ENCODE measurements at regions not wholly inside any gene's neighbourhood (a gene's known extent, or its start where the extent isn't known, plus 50 kb on each side); places are given as distances from the start of the nearest gene placed in this dataset.

- DNase-seq (ENCODE audit: low read depth) = no peak
Observed at GRCh38 chr5:117713585-117714198, 1139.1 kb upstream of the SEMA6A start.

GRCh38 chr5:117701062-117701461 lies 1126.4 kb upstream of the SEMA6A start:
- no peak for DNase-seq (ENCODE audit: low read depth)

- no peak for DNase-seq (ENCODE audit: low read depth)
Observed at GRCh38 chr5:117692606-117693005, 1118.0 kb upstream of the SEMA6A start.

GRCh38 chr5:117691081-117691870 lies 1116.7 kb upstream of the SEMA6A start:
- no peak for DNase-seq (ENCODE audit: low read depth)

DNA sequence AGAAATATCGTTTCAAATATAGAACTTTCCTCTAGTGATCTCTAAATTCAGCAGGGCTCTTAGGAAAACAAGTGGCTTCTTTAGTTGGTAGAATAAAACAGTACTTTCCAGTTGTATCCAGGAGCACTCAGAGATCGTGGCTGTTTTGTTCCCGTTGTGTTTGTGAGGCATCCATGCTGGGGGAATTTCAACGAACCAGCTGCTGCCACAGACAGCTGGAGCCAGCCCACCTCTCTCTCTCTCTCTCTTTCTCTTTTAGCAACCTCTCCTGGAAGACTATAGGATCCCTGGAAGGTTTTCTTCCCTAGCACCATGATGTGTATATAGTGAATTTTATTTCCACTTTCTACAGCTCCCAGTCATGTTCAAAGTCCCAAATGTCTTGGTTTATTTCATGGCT lies 1116.0 kb upstream of the SEMA6A start:
- no peak for DNase-seq (ENCODE audit: low read depth)

GRCh38 chr5:117686926-117687325 lies 1112.3 kb upstream of the SEMA6A start:
- DNase-seq (ENCODE audit: low read depth) = no peak

DNA sequence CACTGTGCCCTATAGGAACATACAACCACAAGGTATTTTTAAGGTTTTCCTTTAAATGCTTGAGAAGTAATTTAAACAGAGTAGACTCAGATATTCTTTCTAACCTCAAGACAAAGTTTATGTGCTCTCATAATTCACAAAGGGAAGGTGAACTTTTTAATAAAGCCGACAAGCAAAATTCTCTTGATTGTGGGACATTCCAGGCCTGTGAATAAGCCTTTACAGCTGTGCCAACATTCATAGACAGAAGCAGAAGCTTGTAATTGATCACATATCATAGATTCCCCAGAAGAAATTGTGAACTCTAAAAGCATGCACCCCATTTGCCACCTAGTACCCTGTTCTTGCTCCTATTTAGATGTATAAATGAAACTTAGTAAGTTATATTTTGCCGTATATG lies 1107.8 kb upstream of the SEMA6A start:
- DNase-seq (ENCODE audit: low read depth) = no peak

DNA sequence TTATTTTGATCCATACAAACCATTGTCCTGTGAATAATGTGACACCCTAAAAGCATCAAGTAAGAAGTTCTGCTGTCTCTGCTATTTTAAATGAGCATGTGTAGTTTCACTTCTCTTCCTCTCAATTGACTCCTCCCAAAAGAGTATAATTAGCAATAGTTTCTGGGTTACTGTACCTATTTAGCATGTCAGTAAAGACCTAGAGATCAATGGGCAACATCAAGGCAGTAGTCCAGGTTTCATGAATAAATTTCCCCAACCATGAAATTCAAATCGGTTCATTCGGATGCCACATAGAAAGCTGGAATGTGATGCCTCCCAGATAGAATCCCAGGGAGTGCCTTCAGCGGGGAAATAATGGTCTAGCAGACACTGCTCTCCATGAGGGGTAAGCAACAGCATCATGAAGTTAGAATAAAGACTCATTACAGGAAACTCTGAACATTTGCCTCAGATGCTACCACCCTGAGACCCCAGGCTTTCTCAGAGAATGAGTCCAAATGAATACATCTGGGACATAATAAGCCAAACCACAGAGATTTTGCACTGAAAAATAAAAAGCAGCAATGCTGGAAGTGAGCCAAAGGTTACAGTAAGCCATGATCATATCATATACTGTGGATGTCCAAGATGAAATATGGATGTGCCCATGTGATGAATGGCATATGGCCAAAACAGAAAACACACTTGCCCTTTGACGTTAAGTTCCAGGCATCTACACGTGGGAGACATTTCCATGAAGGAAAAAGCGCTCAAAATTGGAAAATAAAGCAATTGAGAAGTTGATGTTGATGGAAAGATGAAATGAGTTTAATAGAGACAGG lies 1107.0 kb upstream of the SEMA6A start:
- DNase-seq (ENCODE audit: low read depth) = no peak

GRCh38 chr5:117680426-117680825 lies 1105.8 kb upstream of the SEMA6A start:
- no peak for DNase-seq (ENCODE audit: low read depth)

DNA sequence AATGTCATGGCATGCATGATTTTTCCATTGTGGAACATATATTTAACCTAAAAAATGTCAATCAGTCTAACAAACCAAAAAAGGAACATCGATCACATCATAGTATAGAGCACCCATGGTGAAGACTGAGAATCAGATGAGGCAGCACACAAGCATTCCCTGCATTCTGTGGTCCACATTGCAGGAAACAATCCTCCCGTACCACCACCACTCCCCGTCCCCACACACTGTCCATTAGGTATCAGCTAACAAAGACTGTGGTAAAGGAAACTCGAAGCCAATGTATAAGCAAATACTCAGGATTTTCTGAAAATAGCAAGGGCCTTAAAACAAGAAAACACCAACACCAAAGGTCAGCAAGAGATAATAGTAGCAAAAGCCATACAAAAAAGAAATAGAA lies 1104.4 kb upstream of the SEMA6A start:
- no peak for DNase-seq (ENCODE audit: low read depth)

- no peak for DNase-seq (ENCODE audit: low read depth)
Observed at GRCh38 chr5:117675646-117676045, 1101.0 kb upstream of the SEMA6A start.

GRCh38 chr5:117671551-117671950 lies 1096.9 kb upstream of the SEMA6A start:
- DNase-seq (ENCODE audit: low read depth) = no peak

GRCh38 chr5:117667105-117667504 lies 1092.5 kb upstream of the SEMA6A start:
- no peak for DNase-seq (ENCODE audit: low read depth)

DNA sequence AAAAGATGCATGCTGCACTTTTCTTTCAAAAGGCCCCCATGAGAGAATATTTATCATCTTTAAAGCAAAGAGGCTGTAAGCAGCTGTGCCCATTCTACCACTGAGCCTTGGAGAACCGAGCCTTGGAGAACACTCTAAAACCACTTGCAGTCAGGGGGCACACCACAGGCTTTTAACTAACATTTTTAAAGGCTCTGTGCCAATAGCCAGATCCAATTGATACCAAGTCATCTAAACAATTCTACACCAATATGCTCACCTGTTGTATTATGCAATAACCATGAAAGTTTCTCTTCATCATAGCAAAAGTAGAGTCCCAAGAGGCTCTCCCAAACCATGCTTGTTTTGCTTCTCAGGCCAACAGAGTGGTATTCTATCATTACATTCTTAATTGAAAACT lies 1090.5 kb upstream of the SEMA6A start:
- DNase-seq (ENCODE audit: low read depth) = no peak

DNA sequence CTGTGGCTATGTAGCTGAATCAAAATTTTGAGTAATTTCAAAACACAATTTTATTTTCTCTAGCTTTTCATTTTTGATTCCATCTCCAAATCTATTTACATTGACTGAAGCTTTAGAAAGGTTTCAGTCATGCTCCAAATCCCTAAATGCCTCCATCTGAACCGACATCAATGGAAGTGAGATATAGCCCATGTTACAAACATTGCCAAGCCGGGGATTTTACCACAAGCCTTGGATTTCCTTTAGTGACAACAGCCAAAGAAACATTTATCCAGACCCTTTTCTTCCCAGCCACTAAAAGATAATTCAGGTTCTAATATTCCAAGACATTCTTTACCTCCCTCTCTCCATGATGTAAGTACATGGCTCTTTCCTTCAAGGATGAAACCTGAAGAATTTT lies 1087.7 kb upstream of the SEMA6A start:
- DNase-seq (ENCODE audit: low read depth) = no peak

DNA sequence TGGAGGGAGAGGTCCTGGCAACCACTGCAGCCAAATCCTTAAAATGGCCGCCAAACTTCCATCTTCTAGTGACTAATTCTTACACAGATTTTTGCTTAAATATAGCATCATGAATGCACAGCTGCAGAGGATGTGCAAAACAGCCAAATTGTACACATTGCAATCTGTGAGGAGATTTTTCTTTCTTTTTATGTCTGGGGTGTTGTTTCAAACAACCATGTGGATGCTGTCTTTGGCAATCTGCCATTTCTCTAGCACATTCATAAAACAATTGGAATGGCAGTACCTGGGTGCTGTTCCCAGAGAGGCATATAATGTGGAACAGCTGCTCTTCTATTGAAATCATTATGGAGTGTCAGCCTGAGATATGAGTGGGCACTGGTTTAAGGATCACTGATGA lies 1082.9 kb upstream of the SEMA6A start:
- DNase-seq (ENCODE audit: low read depth) = no peak

DNA sequence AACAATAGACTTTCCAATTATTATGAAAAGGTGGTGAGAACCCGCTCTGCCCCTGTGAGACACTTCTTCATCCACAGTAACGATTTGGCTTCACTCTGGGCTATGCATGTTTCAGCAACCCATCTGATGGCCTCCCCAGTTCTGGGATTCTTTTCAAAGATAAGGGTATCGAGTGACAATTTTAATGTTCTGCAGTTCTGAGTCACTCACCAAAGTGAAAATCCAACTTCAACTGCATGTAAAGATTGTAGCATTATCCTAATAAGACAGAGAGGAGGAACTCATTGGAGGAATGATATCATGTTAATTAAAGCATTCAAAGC lies 1078.3 kb upstream of the SEMA6A start:
- no peak for DNase-seq (ENCODE audit: low read depth)

DNA sequence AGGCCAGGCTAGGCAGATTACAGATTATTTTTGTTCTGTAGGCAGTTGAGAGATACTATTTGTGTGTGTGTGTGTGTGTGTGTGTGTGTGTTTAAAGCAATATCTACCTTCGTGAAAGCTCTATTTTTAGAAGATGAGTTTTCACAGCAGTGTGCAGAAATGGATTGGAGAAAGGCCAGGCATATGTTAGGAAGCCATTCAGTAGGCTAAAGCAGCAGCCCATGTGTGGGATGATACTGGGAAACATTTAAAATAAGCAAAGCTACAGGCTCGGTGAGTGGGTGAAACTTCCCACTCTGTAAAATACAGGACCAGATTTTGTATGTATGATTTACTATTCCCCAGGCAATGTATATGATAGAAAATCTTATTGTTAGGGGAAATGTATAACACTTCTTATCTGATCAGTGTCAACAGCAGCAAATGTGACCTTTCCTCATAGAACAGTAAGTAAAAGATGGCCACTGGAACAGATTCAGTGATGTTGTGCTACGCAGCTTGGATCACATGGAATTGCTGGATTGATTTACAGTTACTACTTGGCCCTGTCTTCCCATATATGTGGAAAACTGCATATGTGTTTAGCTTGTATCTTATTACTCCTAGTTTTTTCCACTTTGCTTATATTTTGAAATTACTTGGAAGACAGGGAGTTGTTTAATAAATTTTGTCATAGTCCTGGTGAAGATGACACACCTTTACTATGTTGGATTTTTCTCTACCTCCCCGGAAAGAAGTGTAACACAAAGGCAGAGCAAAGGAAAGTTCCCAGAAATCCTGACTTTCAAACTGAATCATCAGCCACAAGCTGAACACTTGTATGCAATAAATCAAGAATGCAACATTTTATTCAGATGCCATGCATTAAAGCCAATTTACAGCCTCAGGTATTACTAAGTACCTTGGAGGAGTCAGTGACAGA lies 1077.7 kb upstream of the SEMA6A start:
- no peak for DNase-seq (ENCODE audit: low read depth)

GRCh38 chr5:117649821-117650220 lies 1075.2 kb upstream of the SEMA6A start:
- DNase-seq (ENCODE audit: low read depth) = no peak

DNA sequence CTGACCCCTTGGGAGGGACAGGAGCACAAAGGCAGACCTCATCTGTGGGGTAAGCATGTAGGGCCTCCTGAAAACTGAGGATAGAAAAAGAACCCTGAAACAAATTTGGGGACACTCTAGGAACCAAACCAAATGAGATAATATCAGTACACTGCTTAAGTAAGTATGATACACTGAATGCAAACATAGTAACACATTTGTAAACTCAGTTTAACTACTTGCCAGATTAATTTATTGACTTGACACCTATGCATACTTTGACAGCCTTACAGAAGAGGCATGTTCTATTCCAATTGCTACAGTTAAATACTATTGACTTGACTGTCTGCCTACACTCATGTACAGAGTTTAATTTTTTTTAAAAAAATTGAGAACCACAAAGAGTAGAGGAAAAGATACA lies 1070.8 kb upstream of the SEMA6A start:
- DNase-seq (ENCODE audit: low read depth) = no peak

- no peak for DNase-seq (ENCODE audit: low read depth)
Observed at GRCh38 chr5:117638581-117638980, 1064.0 kb upstream of the SEMA6A start.

GRCh38 chr5:117633093-117633492 lies 1058.5 kb upstream of the SEMA6A start:
- no peak for DNase-seq (ENCODE audit: low read depth)

All from CMK (cell line).